Smooth muscle cell (in vitro differentiated cells): ENCODE measurements at regions not wholly inside any gene's neighbourhood (a gene's known extent, or its start where the extent isn't known, plus 50 kb on each side); places are given as distances from the start of the nearest gene placed in this dataset.

Experiments used
- DNase-seq: peaks from one replicate; lab custom pipeline; 2025; ENCODE audit not compliant: unreplicated experiment; lab: John Stamatoyannopoulos, UW
- H2AFZ ChIP-seq: fragments of 200-600 bp; sonication (generic); 2 replicates; pipeline ENCODE4 v1.6.0; 2016; ENCODE audit warnings: antibody characterized with exemption, low read depth, mild to moderate bottlenecking
- H3F3A ChIP-seq: fragments of 200-600 bp; sonication (generic); 2 replicates; pipeline ENCODE4 v1.6.0; 2017; ENCODE audit warnings: antibody characterized with exemption, low read depth
- H3K27ac ChIP-seq: fragments of 200-600 bp; sonication (generic); 2 replicates; pipeline ENCODE4 v1.5.1; 2016; ENCODE audit warnings: low read depth, mild to moderate bottlenecking
- H3K27me3 ChIP-seq: fragments of 200-600 bp; sonication (generic); 2 replicates; pipeline ENCODE4 v1.6.1; 2016; ENCODE audit warnings: low read depth, mild to moderate bottlenecking
- H3K36me3 ChIP-seq: fragments of 200-600 bp; sonication (generic); 2 replicates; pipeline ENCODE4 v1.5.1; 2016; ENCODE audit warnings: low read depth
- H3K4me1 ChIP-seq: fragments of 200-600 bp; sonication (generic); 2 replicates; pipeline ENCODE4 v1.5.1; 2016; ENCODE audit warnings: low read depth
- H3K4me2 ChIP-seq: fragments of 200-600 bp; sonication (generic); 2 replicates; pipeline ENCODE4 v1.6.0; 2016; ENCODE audit warnings: mild to moderate bottlenecking
- H3K4me3 ChIP-seq: fragments of 200-600 bp; sonication (generic); 2 replicates; pipeline ENCODE4 v1.5.1; 2016; ENCODE audit warnings: mild to moderate bottlenecking
- H3K79me2 ChIP-seq: fragments of 200-600 bp; sonication (generic); 2 replicates; pipeline ENCODE4 v1.6.0; 2016; ENCODE audit warnings: low read depth, mild to moderate bottlenecking
- H3K9ac ChIP-seq: fragments of 200-600 bp; sonication (generic); 2 replicates; pipeline ENCODE4 v1.6.0; 2016; ENCODE audit warnings: low read depth
- H3K9me3 ChIP-seq: fragments of 200-600 bp; sonication (generic); replicated peaks from 2 replicates; pipeline ENCODE4 v1.5.1; 2016; ENCODE audit warnings: low read depth
- H4K20me1 ChIP-seq: fragments of 200-600 bp; sonication (generic); 2 replicates; pipeline ENCODE4 v1.6.0; 2016; ENCODE audit warnings: low read depth
- CTCF ChIP-seq: fragments of 200-600 bp; sonication (generic); IDR thresholded peaks from 2 replicates; pipeline ENCODE4 v1.5.1; 2017; ENCODE audit warnings: borderline replicate concordance, mild to moderate bottlenecking, antibody characterized with exemption; ENCODE audit not compliant: insufficient read depth, poor library complexity, severe bottlenecking
- WGBS: methylation state at CpG from one replicate; pipeline ENCODE4 v1.1.7; 2016; ENCODE audit warnings: low lambda C conversion rate; 5-methylcytosine and 5-hydroxymethylcytosine counted together

DNA sequence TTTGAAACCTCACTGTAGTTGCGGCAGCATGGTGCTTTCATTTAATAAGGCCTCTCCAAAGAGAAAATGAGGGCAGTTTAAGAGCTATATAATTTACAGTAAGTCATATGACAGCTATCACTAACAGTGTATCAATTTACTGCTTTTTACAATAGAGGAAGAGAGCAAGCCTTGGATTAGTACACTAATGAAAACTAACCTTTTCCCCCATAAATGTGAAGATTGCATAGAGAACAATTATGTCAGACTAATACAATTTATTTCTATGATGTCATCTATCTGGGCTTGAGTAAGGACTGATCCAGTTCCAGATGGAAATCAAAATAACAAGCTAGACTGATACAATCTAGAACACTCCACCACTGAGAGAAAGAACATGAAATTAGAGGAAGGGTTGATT lies 78.1 kb upstream of the FAM83B start:
- H2AFZ ChIP-seq: no peak overlapping the region
- WGBS: 85% methylated on average over 1 of the region's 1 CpG
- H3K27ac ChIP-seq: no peak overlapping the region
- H3K36me3 ChIP-seq: no peaks in the 10 kb centered on the region
- no peaks in the 10 kb centered on the region for H3K27me3 ChIP-seq
- H4K20me1 ChIP-seq: no peaks in the 10 kb centered on the region
- H3K4me1 ChIP-seq: no peaks in the 10 kb centered on the region
- no peak for TF ChIP-seq CTCF
- no peak for DNase-seq
- no peaks in the 10 kb centered on the region for H3F3A ChIP-seq
- H3K9me3 ChIP-seq: no peaks in the 10 kb centered on the region
- no peak overlapping the region for H3K4me2 ChIP-seq
- no peak overlapping the region for H3K4me3 ChIP-seq
- H3K79me2 ChIP-seq: no peaks in the 10 kb centered on the region
- no peak overlapping the region for H3K9ac ChIP-seq

DNA sequence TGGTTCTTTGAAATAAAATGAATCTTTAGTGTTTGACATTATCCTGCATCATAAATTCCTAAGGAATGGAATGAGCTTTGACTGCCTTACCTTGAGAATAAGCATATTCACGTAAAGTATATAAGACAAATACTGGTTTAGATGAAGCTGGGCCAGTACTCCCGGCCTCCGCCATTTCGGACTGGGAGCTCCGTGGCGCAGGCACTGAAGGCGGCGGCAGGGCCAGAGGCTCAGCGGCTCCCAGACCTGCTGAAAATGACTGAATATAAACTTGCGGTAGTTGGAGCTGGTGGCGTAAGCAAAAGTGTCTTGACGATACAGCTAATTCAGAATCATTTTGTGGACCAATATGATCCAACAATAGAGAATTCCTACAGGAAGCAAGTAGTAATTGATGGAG lies 76.2 kb upstream of the FAM83B start:
- H3K27me3 ChIP-seq: no peaks in the 10 kb centered on the region
- H3F3A ChIP-seq: no peaks in the 10 kb centered on the region
- no peak for DNase-seq
- H2AFZ ChIP-seq: no peak overlapping the region
- no peaks in the 10 kb centered on the region for H3K79me2 ChIP-seq
- H3K4me3 ChIP-seq: no peak overlapping the region
- no peak for TF ChIP-seq CTCF
- H3K27ac ChIP-seq: no peak overlapping the region
- no peak overlapping the region for H3K4me2 ChIP-seq
- 97% methylated on average over 12 of the region's 12 CpGs for WGBS
- no peaks in the 10 kb centered on the region for H3K4me1 ChIP-seq
- H3K9me3 ChIP-seq: no peaks in the 10 kb centered on the region
- no peak overlapping the region for H3K9ac ChIP-seq
- H3K36me3 ChIP-seq: no peaks in the 10 kb centered on the region
- H4K20me1 ChIP-seq: no peaks in the 10 kb centered on the region

- H3K9me3 ChIP-seq: no peaks in the 10 kb centered on the region
- no peaks in the 10 kb centered on the region for H4K20me1 ChIP-seq
Observed at GRCh38 chr6:54771968-54772367, 74.6 kb upstream of the FAM83B start.

More at GRCh38 chr6:54771968-54772367, 74.6 kb upstream of the FAM83B start:
- no peaks in the 10 kb centered on the region for H3K79me2 ChIP-seq
- 97% methylated on average over 3 of the region's 3 CpGs for WGBS
- no peaks in the 10 kb centered on the region for H3K27me3 ChIP-seq
- H2AFZ ChIP-seq: no peak overlapping the region
- no peak overlapping the region for H3K4me2 ChIP-seq
- no peak overlapping the region for H3K27ac ChIP-seq
- H3K9ac ChIP-seq: no peak overlapping the region
- no peaks in the 10 kb centered on the region for H3F3A ChIP-seq
- no peak for TF ChIP-seq CTCF
- DNase-seq: no peak
- no peaks in the 10 kb centered on the region for H3K4me1 ChIP-seq
- no peak overlapping the region for H3K4me3 ChIP-seq
- H3K36me3 ChIP-seq: no peaks in the 10 kb centered on the region
